ENCODE measurements at regions not wholly inside any gene's neighbourhood (a gene's known extent, or its start where the extent isn't known, plus 50 kb on each side); places are given as distances from the start of the nearest gene placed in this dataset.

- TF ChIP-seq POLR2A (IDR thresholded peaks at IDR 0.05; ENCODE audit: low read length) (no peak), CTCF (IDR thresholded peaks at IDR 0.05) (no peak), NR3C1 (IDR thresholded peaks at IDR 0.05) (no peak), MAX (IDR thresholded peaks at IDR 0.05) (no peak), POLR2AphosphoS2 (conservative IDR thresholded peaks at IDR 0.05; ENCODE audit: low read length) (no peak), MYC (IDR thresholded peaks at IDR 0.05; ENCODE audit: borderline replicate concordance, low read length) (no peak), KDM1A (IDR thresholded peaks at IDR 0.05; ENCODE audit: low read depth) (no peak), RNF2 (IDR thresholded peaks at IDR 0.05; ENCODE audit: borderline replicate concordance, low read depth) (no peak), RAD21 (conservative IDR thresholded peaks at IDR 0.05 in 1 of 2, IDR thresholded peaks at IDR 0.05 in 1 of 2) (no peak)
Observed at GRCh38 chr13:90995614-90996013, 351.9 kb upstream of the MIR17HG start.
